ENCODE measurements at regions not wholly inside any gene's neighbourhood (a gene's known extent, or its start where the extent isn't known, plus 50 kb on each side); places are given as distances from the start of the nearest gene placed in this dataset.

DNA sequence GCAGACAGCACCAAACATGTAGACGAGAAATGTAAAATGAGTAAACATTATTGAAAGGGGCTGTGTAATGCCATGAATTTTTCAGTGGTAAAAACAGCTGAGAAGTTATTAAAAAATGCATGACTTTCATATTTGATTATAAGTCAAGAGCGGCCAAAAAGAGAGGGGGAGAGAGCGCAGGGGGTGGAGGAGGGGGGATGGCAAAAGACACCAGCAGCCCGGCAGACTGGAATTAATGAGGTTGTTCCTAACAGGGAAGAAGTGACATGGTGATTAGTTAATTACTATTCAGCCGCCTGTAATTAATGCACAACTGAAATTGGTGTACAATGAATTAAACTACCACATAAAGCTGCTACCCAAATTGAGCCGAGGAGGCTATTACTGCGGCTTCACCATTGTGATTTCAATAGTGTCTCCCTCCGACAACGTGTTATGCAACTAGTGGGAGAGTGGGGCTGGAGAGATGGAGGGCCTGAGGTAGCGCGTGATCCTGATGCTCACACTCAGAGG is 89.1 kb upstream of the VSTM2B start:
- H3K36me3 ChIP-seq (ENCODE audit: insufficient read depth, low read length): no peaks in the 10 kb centered on the region
- H3K27me3 ChIP-seq (ENCODE audit: insufficient read depth, low read length): no peaks in the 10 kb centered on the region
- H3K9ac ChIP-seq (ENCODE audit: low read depth, low read length): no peak overlapping the region
- peaks cover 4% of the 10 kb centered on the region; the same call in 1 of the 2 replicates for H3K9me3 ChIP-seq (ENCODE audit: insufficient read depth, low read depth, low read length)
- 86% methylated on average over 10 of the region's 11 CpGs for WGBS
- no peak overlapping the region for H3K4me3 ChIP-seq (ENCODE audit: low read length)
- no peak overlapping the region for H3K27ac ChIP-seq (ENCODE audit: low read depth, low read length)
- H3K4me1 ChIP-seq (ENCODE audit: insufficient read depth, low read length): no peaks in the 10 kb centered on the region

DNA sequence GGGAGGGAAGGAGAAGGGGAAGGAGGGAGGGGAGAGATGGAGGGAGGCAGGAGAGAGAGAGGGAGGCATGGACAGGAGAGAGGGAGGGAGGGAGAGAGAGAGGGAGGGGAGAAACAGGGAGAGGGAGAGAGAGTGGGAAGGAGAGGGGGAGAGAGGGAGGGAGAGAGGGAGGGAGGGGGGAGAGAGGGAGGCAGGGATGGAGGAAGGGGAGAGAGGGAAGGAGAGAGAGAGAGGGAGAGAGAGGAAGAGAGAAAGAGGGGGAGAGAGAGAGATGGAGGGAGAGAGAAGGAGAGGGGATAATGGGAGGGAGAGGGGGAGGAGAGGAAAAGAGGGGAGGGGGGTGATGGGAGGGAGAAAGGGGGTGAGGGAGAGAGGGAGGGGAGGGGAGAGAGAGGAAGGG is 86.8 kb upstream of the VSTM2B start:
- H3K27ac ChIP-seq (ENCODE audit: low read depth, low read length): no peak overlapping the region
- peaks cover 4% of the 10 kb centered on the region; the same call in 1 of the 2 replicates for H3K9me3 ChIP-seq (ENCODE audit: insufficient read depth, low read depth, low read length)
- H3K36me3 ChIP-seq (ENCODE audit: insufficient read depth, low read length): no peaks in the 10 kb centered on the region
- no peaks in the 10 kb centered on the region for H3K27me3 ChIP-seq (ENCODE audit: insufficient read depth, low read length)
- no peak overlapping the region for H3K9ac ChIP-seq (ENCODE audit: low read depth, low read length)
- H3K4me3 ChIP-seq (ENCODE audit: low read length): no peak overlapping the region
- H3K4me1 ChIP-seq (ENCODE audit: insufficient read depth, low read length): no peaks in the 10 kb centered on the region

DNA sequence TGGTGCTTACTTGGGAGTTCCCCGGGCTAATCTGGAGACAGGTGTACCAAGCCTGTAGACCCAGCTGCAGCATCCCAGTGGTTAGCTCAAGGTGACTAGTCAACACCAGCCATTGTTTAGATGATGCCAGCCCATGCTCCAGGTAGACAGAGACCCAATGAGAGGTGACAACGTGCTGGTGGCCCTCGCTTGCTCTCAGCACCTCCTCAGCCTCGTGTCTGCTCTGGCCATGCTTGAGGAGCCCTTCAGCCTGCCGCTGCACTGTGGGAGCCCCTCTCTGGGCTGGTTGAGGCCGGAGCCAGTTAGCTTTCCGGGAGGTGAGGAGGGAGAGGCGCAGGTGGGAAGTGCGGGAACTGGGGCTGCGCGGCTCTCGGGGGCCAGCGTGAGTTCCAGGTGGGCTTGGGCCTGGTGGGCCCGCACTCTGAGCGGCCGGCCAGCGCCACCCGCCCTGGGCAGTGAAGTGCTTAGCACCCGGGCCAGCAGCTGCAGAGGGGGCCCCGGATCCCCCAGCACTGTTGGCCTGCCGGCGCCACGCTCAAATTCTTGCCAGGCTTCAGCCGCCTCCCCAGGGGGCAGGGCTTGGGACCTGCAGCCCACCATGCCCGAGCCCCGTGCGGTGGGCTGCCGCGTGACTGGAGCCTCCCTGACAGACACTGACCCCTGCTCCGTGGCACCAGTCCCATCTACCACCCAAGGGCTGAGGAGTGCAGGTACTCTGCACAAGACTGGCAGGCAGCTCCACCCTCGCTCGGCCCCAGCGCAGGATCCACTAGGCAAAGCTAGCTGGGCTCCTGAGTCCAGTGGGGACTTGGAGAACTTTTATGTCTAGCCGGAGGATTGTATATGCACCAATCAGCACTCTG is 85.9 kb upstream of the VSTM2B start:
- peaks cover 4% of the 10 kb centered on the region; the same call in 1 of the 2 replicates for H3K9me3 ChIP-seq (ENCODE audit: insufficient read depth, low read depth, low read length)
- no peak overlapping the region for H3K4me3 ChIP-seq (ENCODE audit: low read length)
- 86% methylated on average over 34 of the region's 34 CpGs for WGBS
- H3K27ac ChIP-seq (ENCODE audit: low read depth, low read length): no peak overlapping the region
- H3K4me1 ChIP-seq (ENCODE audit: insufficient read depth, low read length): no peaks in the 10 kb centered on the region
- no peak overlapping the region for H3K9ac ChIP-seq (ENCODE audit: low read depth, low read length)
- H3K36me3 ChIP-seq (ENCODE audit: insufficient read depth, low read length): no peaks in the 10 kb centered on the region
- H3K27me3 ChIP-seq (ENCODE audit: insufficient read depth, low read length): no peaks in the 10 kb centered on the region

DNA sequence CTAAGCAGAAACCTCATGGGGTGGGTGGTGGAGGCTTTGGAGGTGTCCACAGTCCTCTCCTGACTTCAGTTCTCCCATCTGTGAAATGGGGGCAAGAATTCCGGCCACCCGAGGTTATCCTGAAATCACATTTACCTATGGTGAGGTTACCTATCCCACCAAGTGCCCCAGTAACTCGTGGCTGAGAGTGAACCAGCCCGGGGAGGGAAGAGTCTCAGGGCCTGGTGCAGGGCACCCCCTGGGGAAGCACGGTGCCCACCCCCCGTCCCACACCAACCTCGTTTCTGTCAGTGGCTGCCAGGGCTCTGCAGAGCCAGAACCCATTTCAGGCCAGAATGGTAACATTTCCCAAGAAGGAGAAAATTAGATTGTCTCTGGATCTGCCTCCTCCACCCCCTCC is 83.7 kb upstream of the VSTM2B start:
- no peak overlapping the region for H3K27ac ChIP-seq (ENCODE audit: low read depth, low read length)
- H3K9me3 ChIP-seq (ENCODE audit: insufficient read depth, low read depth, low read length): peaks cover 4% of the 10 kb centered on the region; the same call in 1 of the 2 replicates
- no peaks in the 10 kb centered on the region for H3K36me3 ChIP-seq (ENCODE audit: insufficient read depth, low read length)
- no peak overlapping the region for H3K9ac ChIP-seq (ENCODE audit: low read depth, low read length)
- H3K27me3 ChIP-seq (ENCODE audit: insufficient read depth, low read length): no peaks in the 10 kb centered on the region
- whole genome bisulfite sequencing: 94% methylated on average over 7 of the region's 7 CpGs
- no peak overlapping the region for H3K4me3 ChIP-seq (ENCODE audit: low read length)
- H3K4me1 ChIP-seq (ENCODE audit: insufficient read depth, low read length): no peaks in the 10 kb centered on the region

DNA sequence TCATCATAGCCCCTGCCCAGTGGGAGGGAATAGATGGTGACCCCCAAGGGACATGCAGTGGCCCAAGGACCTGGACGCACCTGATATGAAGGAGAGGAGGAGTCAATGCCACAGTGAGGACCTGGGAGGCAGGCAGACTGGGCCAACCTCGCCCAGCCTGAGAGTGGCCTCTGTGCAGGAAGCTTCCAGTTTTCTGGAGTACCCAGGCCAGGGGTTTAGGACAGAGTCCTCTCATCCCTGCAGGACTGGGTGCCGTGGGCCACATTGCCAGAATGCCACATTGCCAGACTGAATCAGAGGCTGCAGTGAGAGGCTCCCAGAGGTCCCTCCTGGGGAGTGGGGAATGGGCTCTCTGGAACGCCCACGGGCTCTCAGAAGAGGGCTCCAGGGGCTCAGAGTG is 82.9 kb upstream of the VSTM2B start:
- Histone ChIP-seq H3K27me3 (ENCODE audit: insufficient read depth, low read length) (no peaks in the 10 kb centered on the region), H3K36me3 (ENCODE audit: insufficient read depth, low read length) (no peaks in the 10 kb centered on the region), H3K9ac (ENCODE audit: low read depth, low read length) (no peak overlapping the region), H3K27ac (ENCODE audit: low read depth, low read length) (no peak overlapping the region), H3K4me1 (ENCODE audit: insufficient read depth, low read length) (no peaks in the 10 kb centered on the region), H3K4me3 (ENCODE audit: low read length) (no peak overlapping the region), H3K9me3 (ENCODE audit: insufficient read depth, low read depth, low read length) (peaks cover 4% of the 10 kb centered on the region; the same call in 1 of the 2 replicates)
- 88% methylated on average over 5 of the region's 5 CpGs for WGBS

DNA sequence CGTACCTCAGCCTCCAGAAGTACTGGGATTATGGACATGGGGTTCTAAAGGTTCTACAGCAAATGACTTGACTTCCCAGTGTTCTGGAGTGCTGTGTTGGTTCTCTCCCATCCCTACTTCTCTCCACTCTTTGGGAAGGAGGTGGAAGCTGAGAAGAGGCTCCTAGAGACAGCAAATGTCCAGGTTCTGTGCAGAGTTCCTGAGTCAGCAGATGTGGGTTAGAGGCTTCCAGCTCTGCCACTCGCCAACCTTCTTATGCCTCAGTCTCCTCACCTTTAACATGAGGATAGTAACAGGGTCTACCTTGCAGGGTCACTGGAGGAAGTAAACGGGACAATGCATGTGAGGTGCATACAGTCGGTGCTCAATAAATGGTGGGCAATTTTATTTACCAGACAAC is 80.5 kb upstream of the VSTM2B start:
- 88% methylated on average over 4 of the region's 4 CpGs for WGBS
- Histone ChIP-seq H3K9me3 (ENCODE audit: insufficient read depth, low read depth, low read length) (no peaks in the 10 kb centered on the region), H3K9ac (ENCODE audit: low read depth, low read length) (no peak overlapping the region), H3K36me3 (ENCODE audit: insufficient read depth, low read length) (no peaks in the 10 kb centered on the region), H3K27me3 (ENCODE audit: insufficient read depth, low read length) (no peaks in the 10 kb centered on the region), H3K4me3 (ENCODE audit: low read length) (no peak overlapping the region), H3K27ac (ENCODE audit: low read depth, low read length) (no peak overlapping the region), H3K4me1 (ENCODE audit: insufficient read depth, low read length) (no peaks in the 10 kb centered on the region)

DNA sequence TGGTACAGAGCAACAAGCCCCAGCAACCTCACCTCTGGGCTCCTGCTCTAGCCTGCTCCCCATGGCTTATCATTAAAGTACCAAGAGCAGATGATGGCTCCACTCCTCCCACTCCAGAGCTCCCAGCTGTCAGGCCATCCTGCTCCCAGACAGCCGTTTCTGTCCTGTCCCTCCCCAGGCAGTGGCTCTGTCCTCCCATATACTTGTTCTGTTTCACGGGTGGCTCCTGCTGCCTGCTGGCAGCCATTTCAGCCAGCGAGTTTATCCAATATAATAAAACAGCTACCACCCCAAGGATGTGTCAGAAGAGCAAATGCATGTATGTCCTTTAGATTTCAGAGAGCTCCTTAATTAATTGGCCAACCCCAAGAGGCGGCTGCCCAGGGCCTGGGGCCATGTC is 79.4 kb upstream of the VSTM2B start:
- no peaks in the 10 kb centered on the region for H3K9me3 ChIP-seq (ENCODE audit: insufficient read depth, low read depth, low read length)
- H3K27ac ChIP-seq (ENCODE audit: low read depth, low read length): no peak overlapping the region
- no peaks in the 10 kb centered on the region for H3K36me3 ChIP-seq (ENCODE audit: insufficient read depth, low read length)
- no peaks in the 10 kb centered on the region for H3K27me3 ChIP-seq (ENCODE audit: insufficient read depth, low read length)
- no peak overlapping the region for H3K4me3 ChIP-seq (ENCODE audit: low read length)
- WGBS: 88% methylated on average over 4 of the region's 4 CpGs
- no peaks in the 10 kb centered on the region for H3K4me1 ChIP-seq (ENCODE audit: insufficient read depth, low read length)
- no peak overlapping the region for H3K9ac ChIP-seq (ENCODE audit: low read depth, low read length)

DNA sequence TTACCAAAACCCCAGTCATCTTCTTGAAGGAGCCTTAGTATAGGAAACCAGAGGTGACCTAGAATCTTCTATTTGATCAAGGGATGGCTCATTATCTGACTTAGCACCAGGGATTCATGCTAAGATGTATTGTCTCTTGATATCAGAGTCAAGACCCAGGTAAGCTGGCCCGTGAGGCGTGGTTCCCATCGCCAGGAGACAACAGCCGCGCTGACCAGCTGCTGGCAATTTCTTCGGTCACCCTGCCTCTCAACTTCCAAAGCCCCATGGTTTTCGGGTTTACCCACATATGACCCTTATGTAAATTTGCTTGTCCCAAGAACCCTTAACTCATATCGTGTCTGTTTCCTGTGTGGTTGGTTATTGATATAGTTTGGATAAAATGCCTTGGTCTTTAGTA is 77.7 kb upstream of the VSTM2B start:
- H3K27ac ChIP-seq (ENCODE audit: low read depth, low read length): no peak overlapping the region
- H3K9ac ChIP-seq (ENCODE audit: low read depth, low read length): no peak overlapping the region
- WGBS: 96% methylated on average over 8 of the region's 8 CpGs
- no peaks in the 10 kb centered on the region for H3K27me3 ChIP-seq (ENCODE audit: insufficient read depth, low read length)
- no peak overlapping the region for H3K4me3 ChIP-seq (ENCODE audit: low read length)
- no peaks in the 10 kb centered on the region for H3K36me3 ChIP-seq (ENCODE audit: insufficient read depth, low read length)
- H3K9me3 ChIP-seq (ENCODE audit: insufficient read depth, low read depth, low read length): no peaks in the 10 kb centered on the region
- H3K4me1 ChIP-seq (ENCODE audit: insufficient read depth, low read length): no peaks in the 10 kb centered on the region

DNA sequence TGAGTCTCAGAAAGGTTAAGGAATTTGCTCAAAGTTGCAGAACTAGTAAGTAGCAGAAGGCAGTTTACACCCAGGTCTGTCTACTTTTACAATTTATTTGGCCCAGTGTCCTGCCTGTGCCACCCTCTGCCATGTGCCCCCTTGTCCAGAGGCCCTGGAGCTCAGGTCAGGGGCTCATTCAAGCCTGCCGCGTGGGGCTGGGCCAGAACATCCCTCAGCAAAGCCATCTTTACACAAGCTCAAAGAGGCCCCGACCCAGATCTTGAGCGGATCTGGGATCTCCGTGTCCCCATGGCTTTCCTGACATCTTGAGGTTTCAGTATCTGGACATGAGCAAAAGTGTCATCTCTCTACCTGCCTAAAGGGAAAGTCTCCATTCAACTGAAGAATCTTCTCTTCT is 76.4 kb upstream of the VSTM2B start:
- Histone ChIP-seq H3K36me3 (ENCODE audit: insufficient read depth, low read length) (no peaks in the 10 kb centered on the region), H3K27ac (ENCODE audit: low read depth, low read length) (no peak overlapping the region), H3K4me1 (ENCODE audit: insufficient read depth, low read length) (no peaks in the 10 kb centered on the region), H3K9ac (ENCODE audit: low read depth, low read length) (no peak overlapping the region), H3K9me3 (ENCODE audit: insufficient read depth, low read depth, low read length) (no peaks in the 10 kb centered on the region), H3K27me3 (ENCODE audit: insufficient read depth, low read length) (no peaks in the 10 kb centered on the region), H3K4me3 (ENCODE audit: low read length) (no peak overlapping the region)
- WGBS: 94% methylated on average over 5 of the region's 5 CpGs

DNA sequence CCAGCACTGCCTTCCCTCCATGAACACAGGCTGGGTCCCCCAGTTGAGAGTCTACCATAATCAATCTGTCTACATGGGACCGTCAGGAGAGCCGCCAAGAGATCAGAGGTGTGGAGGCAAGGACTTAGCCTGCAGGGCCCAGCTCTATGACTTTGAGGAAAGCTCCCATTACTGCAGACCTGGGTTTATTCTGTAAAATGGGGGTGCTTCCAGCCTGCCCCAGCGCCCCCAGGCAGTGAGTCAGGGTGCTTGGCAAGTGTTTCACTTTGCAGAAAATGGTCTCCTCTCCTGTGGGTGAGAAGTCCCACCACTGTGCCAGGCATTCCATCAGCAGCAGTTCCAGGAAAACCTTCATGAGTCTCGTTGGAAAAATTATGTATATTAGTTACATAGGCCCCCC is 75.5 kb upstream of the VSTM2B start:
- no peaks in the 10 kb centered on the region for H3K36me3 ChIP-seq (ENCODE audit: insufficient read depth, low read length)
- H3K4me3 ChIP-seq (ENCODE audit: low read length): no peak overlapping the region
- H3K9ac ChIP-seq (ENCODE audit: low read depth, low read length): no peak overlapping the region
- H3K27ac ChIP-seq (ENCODE audit: low read depth, low read length): no peak overlapping the region
- no peaks in the 10 kb centered on the region for H3K27me3 ChIP-seq (ENCODE audit: insufficient read depth, low read length)
- WGBS: 86% methylated on average over 4 of the region's 4 CpGs
- H3K4me1 ChIP-seq (ENCODE audit: insufficient read depth, low read length): no peaks in the 10 kb centered on the region
- H3K9me3 ChIP-seq (ENCODE audit: insufficient read depth, low read depth, low read length): no peaks in the 10 kb centered on the region

DNA sequence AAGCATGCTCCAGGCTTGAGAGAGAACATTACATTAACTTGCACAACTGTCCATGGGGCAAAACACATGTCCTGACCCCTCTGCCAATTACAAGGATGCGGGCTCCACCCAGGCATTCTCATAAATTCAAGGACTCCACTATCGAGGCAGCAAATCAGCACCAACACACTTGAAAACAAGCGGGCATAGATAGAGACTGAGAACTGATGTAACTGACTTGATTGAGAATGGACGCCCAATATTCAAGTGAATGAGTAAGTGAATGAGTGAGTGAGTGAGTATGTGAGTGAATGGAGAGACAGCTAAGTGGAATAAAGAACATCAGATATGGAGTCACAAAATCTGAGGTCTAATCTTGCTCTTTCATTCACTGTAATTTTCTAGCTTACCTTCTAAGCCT is 75.0 kb upstream of the VSTM2B start:
- Histone ChIP-seq H3K4me1 (ENCODE audit: insufficient read depth, low read length) (no peaks in the 10 kb centered on the region), H3K36me3 (ENCODE audit: insufficient read depth, low read length) (no peaks in the 10 kb centered on the region), H3K27ac (ENCODE audit: low read depth, low read length) (no peak overlapping the region), H3K9me3 (ENCODE audit: insufficient read depth, low read depth, low read length) (no peaks in the 10 kb centered on the region), H3K27me3 (ENCODE audit: insufficient read depth, low read length) (no peaks in the 10 kb centered on the region), H3K4me3 (ENCODE audit: low read length) (no peak overlapping the region), H3K9ac (ENCODE audit: low read depth, low read length) (no peak overlapping the region)
- WGBS: 95% methylated on average over 4 of the region's 4 CpGs
